HEK293 (cell line): ENCODE measurements at regions not wholly inside any gene's neighbourhood (a gene's known extent, or its start where the extent isn't known, plus 50 kb on each side); places are given as distances from the start of the nearest gene placed in this dataset.

Experiments
- CTCF ChIA-PET: fragments of 350-600 bp; formaldehyde crosslinking; extraction: SDS; loops from one replicate; lab custom pipeline; 2021; ENCODE audit warnings: antibody characterized with exemption; lab: Yijun Ruan, JAX
- POLR2A ChIA-PET: fragments of 300-600 bp; formaldehyde crosslinking; extraction: SDS; loops from one replicate; lab custom pipeline; 2020; ENCODE audit warnings: antibody characterized with exemption, inconsistent platforms; lab: Yijun Ruan, JAX
- H3K27ac ChIP-seq: fragments of 200-500 bp; sonication (Bioruptor generic); 2 replicates; pipeline ENCODE4 v1.5.1; 2014; ENCODE audit warnings: low read depth, low read length, control low read depth, inconsistent platforms; ENCODE audit errors: extremely low read depth
- H3K36me3 ChIP-seq, 2 experiments: fragments of 200-500 bp in 1 of 2; sonication (Bioruptor generic) in 1 of 2; 1 replicate in 1 of 2; 2 replicates in 1 of 2; pipeline ENCODE4 v1.5.1; 2014 to 2017; ENCODE audit warnings: inconsistent platforms in 2 of 2, low read length in 2 of 2; ENCODE audit not compliant: control insufficient read depth in 2 of 2, insufficient read depth in 1 of 2
- H3K4me1 ChIP-seq: fragments of 200-500 bp; sonication (Bioruptor generic); 2 replicates; pipeline ENCODE4 v1.5.1; 2014; ENCODE audit warnings: mild to moderate bottlenecking, low read length, inconsistent platforms; ENCODE audit not compliant: control insufficient read depth, insufficient read depth
- H3K4me3 ChIP-seq: 2 replicates; pipeline ENCODE4 v1.5.1; 2011; ENCODE audit warnings: low read depth, mild to moderate bottlenecking, control low read depth, low read length, moderate library complexity
- H3K9me3 ChIP-seq: fragments of 200-500 bp; sonication (Bioruptor generic); 2 replicates; pipeline ENCODE4 v1.5.1; 2014; ENCODE audit warnings: low read depth, low read length, inconsistent platforms; ENCODE audit not compliant: control insufficient read depth, insufficient read depth
- ATF2 ChIP-seq: fragments of 450-650 bp; formaldehyde crosslinking; IDR thresholded peaks from 2 replicates; pipeline ENCODE4 v1.5.1; 2016; ENCODE audit warnings: missing biosample characterization, missing genetic modification characterization, low read depth
- SETDB1 ChIP-seq: IDR thresholded peaks from one replicate; pipeline ENCODE4 v1.6.1; 2017; ENCODE audit warnings: mild to moderate bottlenecking, low read length, moderate library complexity, mixed read lengths; ENCODE audit not compliant: insufficient read length
- TRIM28 ChIP-seq: IDR thresholded peaks from 2 replicates; pipeline ENCODE4 v1.6.1; 2011; ENCODE audit warnings: low read length, control low read depth, borderline replicate concordance
- YY2 ChIP-seq: fragments of 450-650 bp; formaldehyde crosslinking; IDR thresholded peaks from 2 replicates; pipeline ENCODE4 v1.5.1; 2016; ENCODE audit warnings: missing biosample characterization, missing genetic modification characterization
- ZBTB26 ChIP-seq: fragments of 450-650 bp; formaldehyde crosslinking; optimal IDR thresholded peaks from 2 replicates; pipeline ENCODE3; 2016; ENCODE audit warnings: missing biosample characterization, mild to moderate bottlenecking, missing genetic modification characterization
- ZEB2 ChIP-seq: fragments of 450-650 bp; formaldehyde crosslinking; IDR thresholded peaks from 2 replicates; pipeline ENCODE4 v1.5.1; 2016; ENCODE audit warnings: missing biosample characterization, missing genetic modification characterization
- ZNF133 ChIP-seq: fragments of 450-650 bp; formaldehyde crosslinking; IDR thresholded peaks from 2 replicates; pipeline ENCODE4 v1.5.1; 2016; ENCODE audit warnings: missing biosample characterization, missing genetic modification characterization
- ZNF140 ChIP-seq: fragments of 450-650 bp; formaldehyde crosslinking; IDR thresholded peaks from 2 replicates; pipeline ENCODE4 v1.5.1; 2016; ENCODE audit warnings: missing biosample characterization, missing genetic modification characterization
- ZNF211 ChIP-seq: fragments of 450-650 bp; formaldehyde crosslinking; IDR thresholded peaks from 2 replicates; pipeline ENCODE4 v1.5.1; 2016; ENCODE audit warnings: low read depth, missing biosample characterization, missing genetic modification characterization
- ZNF223 ChIP-seq: fragments of 450-650 bp; formaldehyde crosslinking; IDR thresholded peaks from 2 replicates; pipeline ENCODE4 v1.5.1; 2016; ENCODE audit warnings: missing biosample characterization, missing genetic modification characterization
- ZNF23 ChIP-seq: fragments of 450-650 bp; formaldehyde crosslinking; IDR thresholded peaks from 2 replicates; pipeline ENCODE4 v1.5.1; 2016; ENCODE audit warnings: missing biosample characterization, missing genetic modification characterization, borderline replicate concordance
- ZNF26 ChIP-seq: fragments of 450-650 bp; formaldehyde crosslinking; IDR thresholded peaks from 2 replicates; pipeline ENCODE4 v1.5.1; 2016; ENCODE audit warnings: missing biosample characterization, missing genetic modification characterization
- ZNF311 ChIP-seq: fragments of 450-650 bp; formaldehyde crosslinking; IDR thresholded peaks from 2 replicates; pipeline ENCODE4 v1.5.1; 2017; ENCODE audit warnings: missing biosample characterization, missing genetic modification characterization, borderline replicate concordance
- ZNF394 ChIP-seq: fragments of 450-650 bp; formaldehyde crosslinking; IDR thresholded peaks from 2 replicates; pipeline ENCODE4 v1.5.1; 2016; ENCODE audit warnings: missing biosample characterization, missing genetic modification characterization, mild to moderate bottlenecking, moderate library complexity, borderline replicate concordance
- ZNF398 ChIP-seq: fragments of 450-650 bp; formaldehyde crosslinking; IDR thresholded peaks from 2 replicates; pipeline ENCODE4 v1.5.1; 2017; ENCODE audit warnings: missing biosample characterization, missing genetic modification characterization
- ZNF416 ChIP-seq: fragments of 450-650 bp; formaldehyde crosslinking; IDR thresholded peaks from 2 replicates; pipeline ENCODE4 v1.5.1; 2016; ENCODE audit warnings: missing biosample characterization, missing genetic modification characterization
- ZNF501 ChIP-seq: fragments of 450-650 bp; formaldehyde crosslinking; IDR thresholded peaks from 2 replicates; pipeline ENCODE4 v1.5.1; 2016; ENCODE audit warnings: missing biosample characterization, missing genetic modification characterization
- ZNF510 ChIP-seq: fragments of 450-650 bp; formaldehyde crosslinking; IDR thresholded peaks from 2 replicates; pipeline ENCODE4 v1.5.1; 2018; ENCODE audit warnings: mild to moderate bottlenecking, missing genetic modification characterization, missing biosample characterization; ENCODE audit not compliant: insufficient replicate concordance
- ZNF518A ChIP-seq: fragments of 450-650 bp; formaldehyde crosslinking; conservative IDR thresholded peaks from 2 replicates; pipeline ENCODE4 v1.5.1; 2016; ENCODE audit warnings: low read depth, missing biosample characterization, missing genetic modification characterization
- ZNF561 ChIP-seq: fragments of 450-650 bp; IDR thresholded peaks from 2 replicates; pipeline ENCODE4 v1.5.1; 2018; ENCODE audit warnings: missing biosample characterization, missing genetic modification characterization, borderline replicate concordance
- ZNF621 ChIP-seq: fragments of 450-650 bp; formaldehyde crosslinking; IDR thresholded peaks from 2 replicates; pipeline ENCODE4 v1.5.1; 2017; ENCODE audit warnings: missing biosample characterization, missing genetic modification characterization
- ZNF76 ChIP-seq: fragments of 450-650 bp; formaldehyde crosslinking; IDR thresholded peaks from 2 replicates; pipeline ENCODE4; 2016; ENCODE audit warnings: low read depth, missing biosample characterization, missing genetic modification characterization, borderline replicate concordance
- ZNF776 ChIP-seq: fragments of 450-650 bp; formaldehyde crosslinking; IDR thresholded peaks from 2 replicates; pipeline ENCODE4 v1.5.0; 2017; ENCODE audit warnings: missing biosample characterization, missing genetic modification characterization, borderline replicate concordance
- ZXDB ChIP-seq: fragments of 450-650 bp; formaldehyde crosslinking; IDR thresholded peaks from 2 replicates; pipeline ENCODE4 v1.5.1; 2016; ENCODE audit warnings: missing biosample characterization, missing genetic modification characterization

- Histone ChIP-seq H3K9me3 (no peaks in the 10 kb centered on the region), H3K27ac (no peak overlapping the region), H3K4me1 (no peaks in the 10 kb centered on the region), H3K36me3 (no peaks in the 10 kb centered on the region), H3K4me3 (no peak overlapping the region)
- CTCF ChIA-PET: no interaction called here
- TF ChIP-seq ZNF561 (tag by site-specific recombination) (no peak), ZNF501 (tag by site-specific recombination) (no peak), ZNF133 (tag by site-specific recombination) (no peak), ZEB2 (tag by site-specific recombination) (no peak), ZNF416 (no peak), ZNF621 (tag by site-specific recombination) (no peak), ZNF223 (tag by site-specific recombination) (no peak), ZNF26 (tag by site-specific recombination) (no peak), SETDB1 (no peak), ZNF510 (tag by site-specific recombination) (no peak), ZBTB26 (no peak), ZNF394 (tag by site-specific recombination) (no peak), ZXDB (no peak), ZNF311 (tag by site-specific recombination) (no peak), ZNF776 (tag by site-specific recombination) (no peak), TRIM28 (no peak), ZNF398 (tag by site-specific recombination) (no peak), YY2 (tag by site-specific recombination) (no peak)
- POLR2A ChIA-PET: no interaction called here
Observed at GRCh38 chr2:6495466-6495865, 370.2 kb downstream of the CMPK2 start.

GRCh38 chr2:6496376-6496775, 369.3 kb downstream of the CMPK2 start:
- no peak overlapping the region for H3K4me3 ChIP-seq
- CTCF ChIA-PET: no interaction called here
- H3K9me3 ChIP-seq: no peaks in the 10 kb centered on the region
- TF ChIP-seq ZNF23 (tag by site-specific recombination) (no peak), ZNF140 (tag by site-specific recombination) (no peak), ZNF518A (tag by site-specific recombination) (no peak), ZNF76 (tag by site-specific recombination) (no peak), ZNF211 (tag by site-specific recombination) (no peak), ATF2 (no peak)

More at GRCh38 chr2:6496376-6496775, 369.3 kb downstream of the CMPK2 start:
- Histone ChIP-seq H3K27ac (no peak overlapping the region), H3K36me3 (no peaks in the 10 kb centered on the region), H3K4me1 (no peaks in the 10 kb centered on the region)
- POLR2A ChIA-PET: no interaction called here
